Neural progenitor cell (in vitro differentiated cells): ENCODE measurements at regions not wholly inside any gene's neighbourhood (a gene's known extent, or its start where the extent isn't known, plus 50 kb on each side); places are given as distances from the start of the nearest gene placed in this dataset.

Experiments used
- DNase-seq: peaks from one replicate; pipeline ENCODE4 v3.0.0-alpha.2; 2016; ENCODE audit warnings: low spot score
- H2AFZ ChIP-seq: fragments of 200-600 bp; sonication (generic); replicated peaks from 2 replicates; pipeline ENCODE4 v1.6.1; 2016; ENCODE audit warnings: antibody characterized with exemption
- H3F3A ChIP-seq: fragments of 200-600 bp; sonication (generic); 2 replicates; pipeline ENCODE4 v1.6.1; 2016; ENCODE audit warnings: antibody characterized with exemption, low read depth
- H3K27ac ChIP-seq: fragments of 200-600 bp; sonication (generic); 2 replicates; pipeline ENCODE4 v1.5.1; 2016; ENCODE audit warnings: mild to moderate bottlenecking
- H3K27me3 ChIP-seq: fragments of 200-600 bp; sonication (generic); 2 replicates; pipeline ENCODE4 v1.6.1; 2016; ENCODE audit warnings: mild to moderate bottlenecking, moderate library complexity
- H3K36me3 ChIP-seq: fragments of 200-600 bp; sonication (generic); 2 replicates; pipeline ENCODE4 v1.5.1; 2016
- H3K4me1 ChIP-seq: fragments of 200-600 bp; sonication (generic); 2 replicates; pipeline ENCODE4 v1.6.1; 2016; ENCODE audit warnings: mixed run types
- H3K4me2 ChIP-seq: fragments of 200-600 bp; sonication (generic); 2 replicates; pipeline ENCODE4 v1.6.1; 2016
- H3K4me3 ChIP-seq: fragments of 200-600 bp; sonication (generic); 2 replicates; pipeline ENCODE4 v1.5.1; 2016
- H3K79me2 ChIP-seq: fragments of 200-600 bp; sonication (generic); 2 replicates; pipeline ENCODE4 v1.6.1; 2016; ENCODE audit warnings: low read depth
- H3K9ac ChIP-seq: fragments of 200-600 bp; sonication (generic); 2 replicates; pipeline ENCODE4 v1.6.1; 2016
- H3K9me3 ChIP-seq: fragments of 200-600 bp; sonication (generic); 2 replicates; pipeline ENCODE4 v1.5.1; 2016; ENCODE audit warnings: low read depth
- H4K20me1 ChIP-seq: fragments of 200-600 bp; sonication (generic); 2 replicates; pipeline ENCODE4 v1.6.1; 2016; ENCODE audit warnings: low read depth
- H3K27ac Mint-ChIP-seq: 3 replicates; pipeline ENCODE4 v1.8.0; 2021; ENCODE audit warnings: mixed read lengths
- H3K27me3 Mint-ChIP-seq: 2 replicates; pipeline ENCODE4 v1.8.0; 2022; ENCODE audit warnings: low read depth, mild to moderate bottlenecking, inconsistent platforms, moderate library complexity, mixed read lengths; ENCODE audit not compliant: insufficient read depth
- H3K36me3 Mint-ChIP-seq: 3 replicates; pipeline ENCODE4 v1.8.0; 2021; ENCODE audit warnings: mixed read lengths
- H3K4me1 Mint-ChIP-seq: 3 replicates; pipeline ENCODE4 v1.8.0; 2021; ENCODE audit warnings: mixed read lengths
- H3K4me3 Mint-ChIP-seq: 3 replicates; pipeline ENCODE4 v1.8.0; 2021; ENCODE audit warnings: mild to moderate bottlenecking, moderate library complexity, mixed read lengths
- H3K9me3 Mint-ChIP-seq: 3 replicates; pipeline ENCODE4 v1.8.0; 2020; ENCODE audit warnings: mixed read lengths
- CTCF ChIP-seq: fragments of 200-600 bp; sonication (generic); IDR thresholded peaks from 2 replicates; pipeline ENCODE4 v1.5.1; 2017; ENCODE audit warnings: antibody characterized with exemption, mild to moderate bottlenecking
- EZH2 ChIP-seq: fragments of 200-600 bp; sonication (generic); IDR thresholded peaks from 2 replicates; pipeline ENCODE4 v1.6.1; 2017; ENCODE audit warnings: antibody characterized with exemption, mild to moderate bottlenecking, moderate library complexity
- EZH2phosphoT487 ChIP-seq: fragments of 200-600 bp; sonication (generic); IDR thresholded peaks from 2 replicates; pipeline ENCODE4 v1.6.1; 2017; ENCODE audit warnings: antibody characterized with exemption

DNA sequence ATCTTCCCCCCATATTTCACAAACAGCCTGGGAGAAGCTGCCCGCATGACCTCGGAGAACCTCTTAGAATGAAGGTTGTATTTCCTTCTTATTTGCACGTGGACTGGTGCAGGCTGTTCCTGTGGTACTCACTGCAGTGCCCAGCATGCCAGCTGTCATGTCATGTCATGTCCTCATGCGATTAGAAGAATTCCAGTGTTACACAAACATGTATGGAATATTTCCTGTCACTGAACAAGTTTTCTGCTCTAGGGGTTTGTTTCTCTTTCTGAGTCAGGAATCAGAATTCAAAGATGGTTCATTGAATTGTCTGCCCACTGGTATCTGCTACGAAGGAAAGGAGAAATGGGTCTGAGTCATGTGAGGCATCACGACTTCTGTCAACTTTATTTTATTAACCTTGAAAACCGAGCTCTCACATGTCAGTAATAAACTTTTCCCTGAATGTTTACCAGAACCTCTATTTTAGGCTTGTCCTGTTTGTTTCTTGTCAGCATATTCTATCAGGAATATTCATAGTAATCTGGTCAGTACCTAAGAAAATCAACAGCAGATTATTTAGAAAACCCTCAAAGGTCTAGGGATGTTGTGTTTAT is 415.6 kb downstream of the GADD45G start:
- Histone ChIP-seq H3K9me3 (no peaks in the 10 kb centered on the region), H4K20me1 (no peaks in the 10 kb centered on the region), H3K27ac (no peak overlapping the region), H3K79me2 (no peaks in the 10 kb centered on the region), H3K4me3 (no peak overlapping the region), H3K4me1 (no peaks in the 10 kb centered on the region), H3K4me2 (no peak overlapping the region), H3F3A (no peaks in the 10 kb centered on the region), H3K36me3 (no peaks in the 10 kb centered on the region), H3K9ac (no peak overlapping the region), H2AFZ (no peak overlapping the region), H3K27me3 (no peaks in the 10 kb centered on the region)
- DNase-seq: no peak
- Mint-ChIP-seq H3K9me3 (no peaks in the 10 kb centered on the region), H3K4me1 (peaks cover 3% of the 10 kb centered on the region), H3K36me3 (no peaks in the 10 kb centered on the region), H3K4me3 (no peak overlapping the region), H3K27me3 (peaks cover 14% of the 10 kb centered on the region), H3K27ac (no peak overlapping the region)
- TF ChIP-seq EZH2phosphoT487 (no peak), CTCF (no peak), EZH2 (no peak)

DNA sequence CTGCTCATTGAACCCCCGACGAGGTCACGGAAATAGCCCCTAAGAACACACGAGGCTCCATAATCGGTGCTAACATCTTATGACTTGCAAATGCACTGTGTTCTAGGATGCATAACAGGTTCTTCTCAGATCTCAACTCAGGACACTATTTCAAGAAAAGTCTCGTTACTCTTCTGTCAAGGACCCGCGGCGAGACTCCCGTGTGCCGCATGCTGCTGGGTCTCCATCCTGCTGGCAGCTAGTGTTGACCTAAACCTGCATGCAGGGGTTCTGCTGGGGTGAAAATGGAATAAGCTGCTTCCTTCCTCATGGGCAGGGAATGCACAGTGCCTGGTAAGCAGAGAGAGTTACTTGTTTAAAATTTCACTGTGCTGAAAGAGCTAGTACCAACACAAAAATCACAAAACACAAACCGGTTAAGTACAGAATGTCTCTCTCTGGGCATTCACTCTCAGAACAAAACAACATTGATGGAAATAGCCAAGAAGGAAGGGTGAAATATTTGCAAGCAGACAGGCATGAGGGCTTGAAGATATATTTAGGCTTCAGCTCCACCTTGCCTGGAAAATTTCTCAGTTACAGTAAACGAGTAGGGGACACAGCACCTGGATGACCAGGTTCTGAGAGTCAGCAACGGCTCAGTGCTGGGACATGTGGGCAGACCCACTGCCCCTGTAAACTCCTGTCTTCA is 416.5 kb downstream of the GADD45G start:
- no peaks in the 10 kb centered on the region for H4K20me1 ChIP-seq
- Mint-ChIP-seq H3K4me1 (peaks cover 3% of the 10 kb centered on the region), H3K4me3 (no peak overlapping the region), H3K36me3 (no peaks in the 10 kb centered on the region), H3K27me3 (peaks cover 12% of the 10 kb centered on the region), H3K27ac (no peak overlapping the region), H3K9me3 (no peaks in the 10 kb centered on the region)
- DNase-seq: no peak
- no peak for TF ChIP-seq EZH2phosphoT487
- TF ChIP-seq EZH2: no peak
- no peak for TF ChIP-seq CTCF
- H3K4me1 ChIP-seq: no peaks in the 10 kb centered on the region
- H3K79me2 ChIP-seq: no peaks in the 10 kb centered on the region
- H3K4me2 ChIP-seq: no peak overlapping the region
- H3K9me3 ChIP-seq: no peaks in the 10 kb centered on the region
- H3K9ac ChIP-seq: no peak overlapping the region
- H3F3A ChIP-seq: no peaks in the 10 kb centered on the region
- no peaks in the 10 kb centered on the region for H3K36me3 ChIP-seq
- H3K4me3 ChIP-seq: no peak overlapping the region
- no peak overlapping the region for H3K27ac ChIP-seq
- H3K27me3 ChIP-seq: no peaks in the 10 kb centered on the region
- H2AFZ ChIP-seq: no peak overlapping the region

DNA sequence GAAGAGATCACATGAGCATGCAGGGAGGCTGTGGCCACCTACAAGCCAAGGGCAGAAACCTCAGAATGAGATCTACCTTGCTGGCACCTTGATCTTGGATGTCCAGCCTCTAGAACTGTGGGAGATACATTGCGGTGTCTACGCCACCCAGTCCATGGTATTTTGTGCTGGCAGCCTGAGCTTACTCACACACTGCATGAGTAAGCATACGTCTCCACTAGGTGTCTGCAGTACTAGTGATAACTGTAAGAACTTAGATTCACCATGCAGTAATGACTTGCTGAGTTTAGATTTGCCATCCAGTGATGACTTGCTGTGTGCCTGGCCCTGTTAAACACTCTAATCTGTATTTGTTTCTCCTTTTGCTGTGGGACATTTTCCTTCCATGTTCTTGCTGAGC is 417.7 kb downstream of the GADD45G start:
- H3K4me1 Mint-ChIP-seq: no peaks in the 10 kb centered on the region
- Histone ChIP-seq H3K27me3 (no peaks in the 10 kb centered on the region), H3K4me1 (no peaks in the 10 kb centered on the region), H3K9me3 (no peaks in the 10 kb centered on the region), H3K27ac (no peak overlapping the region), H3K36me3 (no peaks in the 10 kb centered on the region), H2AFZ (no peak overlapping the region), H3K79me2 (no peaks in the 10 kb centered on the region), H3K4me2 (no peak overlapping the region), H3K9ac (no peak overlapping the region), H3K4me3 (no peak overlapping the region), H4K20me1 (no peaks in the 10 kb centered on the region), H3F3A (no peaks in the 10 kb centered on the region)
- TF ChIP-seq CTCF (no peak), EZH2 (no peak), EZH2phosphoT487 (no peak)
- no peak overlapping the region for H3K4me3 Mint-ChIP-seq
- no peak for DNase-seq
- no peaks in the 10 kb centered on the region for H3K9me3 Mint-ChIP-seq
- H3K36me3 Mint-ChIP-seq: no peaks in the 10 kb centered on the region
- peaks cover 9% of the 10 kb centered on the region for H3K27me3 Mint-ChIP-seq
- H3K27ac Mint-ChIP-seq: no peak overlapping the region
